Cardiac fibroblast (primary cell): ENCODE measurements at regions not wholly inside any gene's neighbourhood (a gene's known extent, or its start where the extent isn't known, plus 50 kb on each side); places are given as distances from the start of the nearest gene placed in this dataset.
"Not testable (repeated sequence)": the region's sequence is repeated elsewhere in the genome, so short reads cannot be mapped to it uniquely, and the experiment has no call there.

Experiments used
- DNase-seq, 2 donors: peaks; one replicate each; pipeline versions ENCODE4 v3.0.0 to v3.0.0-alpha.2; 2010; ENCODE audit warnings: low read depth in 2 of 2
- H3K4me3 ChIP-seq, 2 donors: replicated peaks in 1 of 2; 1 replicate in 1 of 2; 2 replicates in 1 of 2; pipeline ENCODE4 v1.5.1; 2011; ENCODE audit warnings: low read depth in 2 of 2, low read length in 2 of 2, mild to moderate bottlenecking in 2 of 2, moderate library complexity in 1 of 2
- CTCF ChIP-seq: IDR thresholded peaks from one replicate; pipeline ENCODE4 v1.5.1; 2011; ENCODE audit warnings: low read depth, mild to moderate bottlenecking, low read length, inconsistent platforms

- peak; percentile 86 for TF ChIP-seq CTCF
- peak; percentile 70 to 74 for DNase-seq
- no peak overlapping the region for H3K4me3 ChIP-seq
Observed at GRCh38 chr5:57650360-57651069, 167.9 kb upstream of the ACTBL2 start.

DNA sequence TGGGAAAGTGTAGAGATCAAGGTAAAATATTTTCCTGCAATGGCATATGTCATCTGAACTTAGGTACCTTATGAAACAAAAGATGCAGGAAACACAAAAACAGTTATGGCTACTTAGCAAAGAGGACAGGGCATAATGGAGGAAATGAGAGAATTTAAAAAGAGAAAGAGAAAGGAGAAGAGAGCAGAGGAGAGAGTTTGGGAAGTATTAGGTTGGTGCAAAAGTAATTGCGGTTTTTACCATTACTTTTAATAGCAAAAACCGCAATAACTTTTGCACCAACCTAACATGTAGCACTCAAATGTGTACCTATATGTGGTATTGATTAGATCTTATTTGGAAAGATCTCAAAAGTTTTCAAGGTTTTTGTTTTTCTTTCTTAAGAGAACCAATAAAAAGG lies 160.1 kb upstream of the ACTBL2 start:
- DNase-seq = no peak
- H3K4me3 ChIP-seq = no peak overlapping the region
- TF ChIP-seq CTCF = no peak

DNA sequence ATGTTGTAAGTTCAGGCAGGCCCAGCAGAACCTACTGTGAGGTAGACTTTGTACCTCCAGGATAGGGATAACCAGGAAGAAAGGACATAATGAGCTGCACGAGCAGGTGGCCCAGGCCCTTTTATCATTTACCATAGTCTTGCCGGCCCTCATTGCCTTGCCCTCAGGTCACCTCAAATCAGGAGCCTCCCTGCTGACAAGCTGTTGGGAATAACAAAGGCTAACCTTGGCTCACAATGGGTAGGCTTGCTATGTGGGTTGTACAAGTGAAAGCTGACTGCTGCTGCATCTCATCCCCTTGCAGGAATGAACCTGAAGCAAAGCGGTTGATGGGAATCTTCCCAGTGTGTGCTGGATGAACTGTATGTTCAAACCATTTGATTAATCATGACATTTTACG lies 159.5 kb upstream of the ACTBL2 start:
- no peak overlapping the region for H3K4me3 ChIP-seq
- TF ChIP-seq CTCF = no peak
- DNase-seq = no peak

DNA sequence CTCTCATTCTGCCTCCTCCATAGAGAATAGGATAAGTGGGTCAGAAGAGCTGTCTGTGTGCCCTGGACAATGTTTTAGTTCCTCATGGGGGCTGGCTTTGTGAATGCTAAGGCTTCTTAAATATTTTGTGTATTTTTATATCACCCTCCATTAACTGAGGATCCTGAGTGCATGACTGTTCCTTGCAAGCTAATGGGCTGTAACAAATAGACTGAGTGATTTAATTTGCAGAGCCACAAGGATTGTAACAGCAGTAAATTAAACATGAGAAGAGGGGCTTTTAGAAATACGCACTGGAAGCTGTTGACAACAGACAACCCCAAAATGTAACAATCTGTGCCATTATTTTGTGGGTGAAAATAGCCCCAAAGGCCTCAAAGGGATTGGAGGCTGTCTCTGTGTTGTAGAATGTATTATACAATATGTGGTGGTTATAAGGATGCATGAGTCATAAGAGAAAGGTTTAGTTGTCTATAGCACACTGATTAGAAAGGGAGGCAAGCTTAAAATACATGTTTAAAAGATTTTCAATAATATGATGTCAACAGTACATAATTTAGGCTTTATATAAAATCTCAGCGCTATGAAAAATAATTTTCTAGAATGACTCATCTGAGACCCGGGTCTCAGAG lies 152.7 kb upstream of the ACTBL2 start:
- TF ChIP-seq CTCF = no peak
- H3K4me3 ChIP-seq = no peak overlapping the region
- no peak for DNase-seq

GRCh38 chr5:57632937-57633336 lies 150.3 kb upstream of the ACTBL2 start:
- no peak for TF ChIP-seq CTCF

DNA sequence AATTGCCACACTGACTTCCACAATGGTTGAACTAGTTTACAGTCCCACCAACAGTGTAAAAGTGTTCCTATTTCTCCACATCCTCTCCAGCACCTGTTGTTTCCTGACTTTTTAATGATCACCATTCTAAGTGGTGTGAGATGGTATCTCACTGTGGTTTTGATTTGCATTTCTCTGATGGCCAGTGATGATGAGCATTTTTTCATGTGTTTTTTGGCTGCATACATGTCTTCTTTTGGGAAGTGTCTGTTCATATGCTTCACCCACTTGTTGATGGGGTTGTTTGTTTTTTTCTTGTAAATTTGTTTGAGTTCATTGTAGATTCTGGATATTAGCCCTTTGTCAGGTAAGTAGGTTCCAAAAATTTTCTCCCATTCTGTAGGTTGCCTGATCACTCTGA lies 148.5 kb upstream of the ACTBL2 start:
- not testable (repeated sequence) for DNase-seq, H3K4me3 ChIP-seq

More at GRCh38 chr5:57632937-57633336, 150.3 kb upstream of the ACTBL2 start:
- H3K4me3 ChIP-seq = no peak overlapping the region
- no peak for DNase-seq

DNA sequence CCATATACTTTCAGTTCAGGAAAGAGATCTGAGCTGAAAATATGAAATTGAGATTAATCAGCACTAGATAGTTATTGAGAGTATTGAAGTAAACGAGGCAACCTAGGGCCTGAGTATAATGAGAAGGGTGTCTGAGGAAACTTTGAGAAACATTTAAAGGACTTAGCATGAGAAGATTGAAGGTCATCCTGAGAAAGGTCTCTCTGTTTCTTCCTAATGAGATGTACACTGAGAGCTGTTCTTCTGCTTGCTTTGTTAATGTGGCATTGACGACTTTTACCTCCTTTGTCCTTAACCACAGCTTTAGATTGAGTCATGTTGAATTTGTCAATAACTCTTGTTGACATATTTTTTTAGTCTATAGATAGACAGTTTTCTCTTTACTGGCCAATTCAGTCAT lies 145.1 kb upstream of the ACTBL2 start:
- H3K4me3 ChIP-seq = no peak overlapping the region
- no peak for TF ChIP-seq CTCF
- DNase-seq = no peak
